Endothelial cell of umbilical vein (primary cell): ENCODE measurements at regions not wholly inside any gene's neighbourhood (a gene's known extent, or its start where the extent isn't known, plus 50 kb on each side); places are given as distances from the start of the nearest gene placed in this dataset.

Source experiments
- BruUV-seq: library from RNA; stranded (reverse); fragments of 400-500 nt; replicated peaks from 2 replicates; lab custom pipeline; 2021; lab: Mats Ljungman, UMichigan
- CTCF ChIA-PET: fragments of 300-600, 350-600 bp; sonication (Branson Sonifier 250); formaldehyde crosslinking; loops from one replicate; lab custom pipeline; 2021; ENCODE audit warnings: antibody characterized with exemption, inconsistent platforms; lab: Charles Lee
- POLR2A ChIA-PET: fragments of 300-600, 350-600 bp; sonication (Branson Sonifier 250); formaldehyde crosslinking; loops from one replicate; lab custom pipeline; 2021; ENCODE audit warnings: antibody characterized with exemption, inconsistent platforms; lab: Charles Lee
- DNase-seq: peaks from one replicate; pipeline ENCODE4 v3.0.0-alpha.2; 2011; ENCODE audit warnings: low read depth, low spot score
- FAIRE-seq: peaks from 2 replicates; lab custom pipeline; 2011; peaks lifted over from hg19 to GRCh38; lab: Jason Lieb, UNC
- H2AFZ ChIP-seq: 2 replicates; pipeline ENCODE4 v1.6.0; 2012; ENCODE audit warnings: low read depth, low read length, control low read depth, inconsistent platforms
- H3K27ac ChIP-seq: 2 replicates; pipeline ENCODE4 v1.5.1; 2011; ENCODE audit warnings: low read depth, mild to moderate bottlenecking, control low read depth, low read length, moderate library complexity; ENCODE audit not compliant: insufficient read depth
- H3K27me3 ChIP-seq, 2 experiments: 2 replicates each; pipeline versions ENCODE4 v1.6.0 to v1.6.1; 2011; ENCODE audit warnings: low read length in 2 of 2, mixed read lengths in 1 of 2; ENCODE audit not compliant: control insufficient read depth in 2 of 2, insufficient read depth in 2 of 2
- H3K36me3 ChIP-seq, 2 experiments: 2 replicates in 1 of 2; 3 replicates in 1 of 2; pipeline ENCODE4 v1.5.1; 2011; ENCODE audit warnings: low read length in 2 of 2, mild to moderate bottlenecking in 1 of 2, moderate library complexity in 1 of 2; ENCODE audit not compliant: control insufficient read depth in 2 of 2, insufficient read depth in 2 of 2; ENCODE audit errors: extremely low read depth in 1 of 2
- H3K4me1 ChIP-seq: 3 replicates; pipeline ENCODE4 v1.5.1; 2011; ENCODE audit warnings: mild to moderate bottlenecking, low read length; ENCODE audit not compliant: control insufficient read depth, insufficient read depth; ENCODE audit errors: extremely low read depth
- H3K4me2 ChIP-seq: 2 replicates; pipeline ENCODE4 v1.6.1; 2011; ENCODE audit warnings: low read length, control low read depth, mixed read lengths; ENCODE audit not compliant: insufficient read depth
- H3K4me3 ChIP-seq, 3 experiments: fragments of 200-600 bp in 1 of 3; sonication (generic), shearing (Covaris generic) in 1 of 3; replicated peaks in 1 of 3; 2 replicates each; pipeline ENCODE4 v1.5.1; 2011 to 2016; ENCODE audit warnings: control low read depth in 3 of 3, low read length in 3 of 3, mild to moderate bottlenecking in 2 of 3, inconsistent platforms in 1 of 3, low read depth in 1 of 3, moderate library complexity in 1 of 3; ENCODE audit not compliant: insufficient read depth in 1 of 3
- H3K79me2 ChIP-seq: 2 replicates; pipeline ENCODE4 v1.6.0; 2012; ENCODE audit warnings: low read length, inconsistent platforms; ENCODE audit not compliant: control insufficient read depth, insufficient read depth
- H3K9ac ChIP-seq: replicated peaks from 2 replicates; pipeline ENCODE3; 2011; ENCODE audit warnings: low read length, control low read depth; ENCODE audit not compliant: insufficient read depth; ENCODE audit errors: extremely low read depth
- H3K9me1 ChIP-seq: replicated peaks from 3 replicates; pipeline ENCODE4 v1.6.0; 2011; ENCODE audit warnings: mild to moderate bottlenecking, low read length; ENCODE audit not compliant: control insufficient read depth, insufficient read depth; ENCODE audit errors: extremely low read depth
- H3K9me3 ChIP-seq: replicated peaks from 2 replicates; pipeline ENCODE4 v1.5.1; 2012; ENCODE audit warnings: low read length, inconsistent platforms; ENCODE audit not compliant: control insufficient read depth, insufficient read depth
- H4K20me1 ChIP-seq: replicated peaks from 2 replicates; pipeline ENCODE3; 2011; ENCODE audit warnings: mild to moderate bottlenecking, low read length; ENCODE audit not compliant: control insufficient read depth, insufficient read depth; ENCODE audit errors: extremely low read depth
- CTCF ChIP-seq, 2 donors: IDR thresholded peaks; 1 replicate in 1 of 2; 2 replicates in 1 of 2; pipeline ENCODE4 v1.5.1; 2011; ENCODE audit warnings: low read length in 2 of 2, mild to moderate bottlenecking in 2 of 2, moderate library complexity in 2 of 2, control low read depth in 1 of 2, inconsistent platforms in 1 of 2, low read depth in 1 of 2; ENCODE audit not compliant: insufficient read depth in 1 of 2; ENCODE audit errors: extremely low read depth in 1 of 2
- EZH2 ChIP-seq: IDR thresholded peaks from 2 replicates; pipeline ENCODE4 v1.6.1; 2012; ENCODE audit warnings: borderline replicate concordance, low read depth, mild to moderate bottlenecking, moderate library complexity, low read length, inconsistent platforms; ENCODE audit not compliant: severe bottlenecking
- FOS ChIP-seq: IDR thresholded peaks from 2 replicates; pipeline ENCODE4 v1.6.1; 2011; ENCODE audit warnings: mild to moderate bottlenecking, low read length, moderate library complexity, borderline replicate concordance; ENCODE audit not compliant: insufficient read depth
- GATA2 ChIP-seq: IDR thresholded peaks from 2 replicates; pipeline ENCODE4 v1.7.0; 2011; ENCODE audit warnings: low read depth, mild to moderate bottlenecking, moderate library complexity, mixed read lengths, low read length; ENCODE audit not compliant: insufficient read length, insufficient read depth
- JUN ChIP-seq: IDR thresholded peaks from 2 replicates; pipeline ENCODE4 v1.6.1; 2011; ENCODE audit warnings: borderline replicate concordance, low read depth; ENCODE audit not compliant: insufficient read length, insufficient read depth
- MYC ChIP-seq: IDR thresholded peaks from one replicate; pipeline ENCODE4 v1.6.1; 2011; ENCODE audit warnings: mild to moderate bottlenecking, low read depth, low read length
- POLR2A ChIP-seq: IDR thresholded peaks from 2 replicates; pipeline ENCODE4 v1.6.1; 2012; ENCODE audit warnings: low read depth, mild to moderate bottlenecking, control low read depth, low read length
- POLR2AphosphoS5 ChIP-seq: IDR thresholded peaks from 2 replicates; pipeline ENCODE4 v1.6.1; 2012; ENCODE audit warnings: low read depth, mild to moderate bottlenecking, control low read depth, low read length, moderate library complexity; ENCODE audit not compliant: insufficient read depth
- dilution Hi-C: fragments of 300-500 bp; cut with MboI; formaldehyde crosslinking; loops from one replicate; pipeline ENCODE4 v1.15.0; 2019; ENCODE audit warnings: low sequenced_read_pairs; ENCODE audit not compliant: extremely low pct_ligation_motif_present
- intact Hi-C: fragments of 100-400 bp; cut with micrococcal nuclease; formaldehyde crosslinking; loops from one replicate; pipeline ENCODE4 v1.10.0; 2022
- TF ChIP-seq, protein P1 (sequence below): IDR thresholded peaks from 2 replicates; pipeline ENCODE4 v1.6.1; 2011; ENCODE audit not compliant: insufficient read depth, insufficient read length

GRCh38 chr20:52777171-52777570 lies 195.0 kb upstream of the TSHZ2 start:
- H3K9me3 ChIP-seq, result no peaks in the 10 kb centered on the region
- CTCF ChIA-PET, result no interaction called here
- no peak overlapping the region for H3K4me2 ChIP-seq
- no peaks in the 10 kb centered on the region for H3K27me3 ChIP-seq
- no peak overlapping the region for H3K27ac ChIP-seq
- POLR2A ChIA-PET, result no interaction called here
- no peaks in the 10 kb centered on the region for H3K79me2 ChIP-seq
- no peak for DNase-seq
- no peaks in the 10 kb centered on the region for H3K36me3 ChIP-seq
- H3K9me1 ChIP-seq, result no peaks in the 10 kb centered on the region
- H4K20me1 ChIP-seq, result no peaks in the 10 kb centered on the region
- no peak overlapping the region for H3K9ac ChIP-seq
- no TSS peak for BruUV-seq
- H2AFZ ChIP-seq, result no peak overlapping the region
- no peaks in the 10 kb centered on the region for H3K4me1 ChIP-seq
- intact Hi-C loops (no loop called here), dilution Hi-C loops (no loop called here)
- no peak for TF ChIP-seq JUN
- no peak for TF ChIP-seq POLR2A
- no peak for TF ChIP-seq GATA2
- TF ChIP-seq, protein P1, sequence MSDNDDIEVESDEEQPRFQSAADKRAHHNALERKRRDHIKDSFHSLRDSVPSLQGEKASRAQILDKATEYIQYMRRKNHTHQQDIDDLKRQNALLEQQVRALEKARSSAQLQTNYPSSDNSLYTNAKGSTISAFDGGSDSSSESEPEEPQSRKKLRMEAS, result no peak
- no peak for TF ChIP-seq EZH2
- TF ChIP-seq MYC, result no peak
- no peak for TF ChIP-seq POLR2AphosphoS5
- no peak for TF ChIP-seq FOS
- TF ChIP-seq CTCF (IDR thresholded peaks at IDR 0.05; ENCODE audit: extremely low read depth in 1 of 2, insufficient read depth in 1 of 2, low read depth in 1 of 2, low read length in 2 of 2), result no peak
- H3K4me3 ChIP-seq, result no peak overlapping the region
- no peak for FAIRE-seq
